Body of pancreas (tissue), 4 donors: ENCODE measurements at regions not wholly inside any gene's neighbourhood (a gene's known extent, or its start where the extent isn't known, plus 50 kb on each side); places are given as distances from the start of the nearest gene placed in this dataset.
A peak's percentile ranks its signal among the peaks of the same experiment; 100 is the strongest.

Experiments used
- ATAC-seq: fragments of 150-250 bp; one replicate; pipeline ENCODE4 v1.9.1; 2016
- DNase-seq, 4 donors: peaks; one replicate each; pipeline ENCODE4 v3.0.0-alpha.2; 2019
- H3K27ac ChIP-seq, 4 donors: fragments of 200-600 bp; sonication (generic); 1 replicate in 3 of 4; 2 replicates in 1 of 4; pipeline versions ENCODE4 v1.5.1 to v1.6.1; 2016 to 2019; ENCODE audit warnings: mild to moderate bottlenecking in 1 of 4, mixed read lengths in 1 of 4, moderate library complexity in 1 of 4
- H3K27me3 ChIP-seq, 2 donors: fragments of 200-600 bp; sonication (generic); one replicate each; pipeline ENCODE4 v1.6.0; 2016; ENCODE audit warnings: mild to moderate bottlenecking in 1 of 2
- H3K36me3 ChIP-seq, 2 donors: fragments of 200-600 bp; sonication (generic); replicated peaks in 1 of 2; 2 replicates each; pipeline ENCODE4 v1.5.1; 2016; ENCODE audit warnings: low read depth in 2 of 2; ENCODE audit not compliant: insufficient read depth in 1 of 2
- H3K4me1 ChIP-seq: fragments of 200-600 bp; sonication (generic); one replicate; pipeline ENCODE4 v1.6.0; 2016
- H3K4me3 ChIP-seq, 2 donors: fragments of 200-600 bp; sonication (generic); 1 replicate in 1 of 2; 2 replicates in 1 of 2; pipeline ENCODE4 v1.5.1; 2016 to 2019
- H3K9me3 ChIP-seq, 3 donors: fragments of 200-600 bp; sonication (generic); 1 replicate in 2 of 3; 2 replicates in 1 of 3; pipeline ENCODE4 v1.5.1; 2016
- POLR2A ChIP-seq, 3 donors: fragments of 450-650 bp; IDR thresholded peaks; one replicate each; pipeline ENCODE4 v1.6.1; 2016; ENCODE audit warnings: antibody characterized with exemption in 3 of 3, mild to moderate bottlenecking in 2 of 3
- WGBS, 2 donors: methylation state at CpG; one replicate each; pipeline ENCODE4 v1.1.5; 2017; 5-methylcytosine and 5-hydroxymethylcytosine counted together
- intact Hi-C: fragments of 100-400 bp; cut with DNase I; formaldehyde crosslinking; loops from one replicate; pipeline ENCODE4 v1.15.1; 2023
- TF ChIP-seq, protein P1 (sequence below), 7 experiments: fragments of 450-650 bp in 4 of 7; fragments of 200-600 bp in 3 of 7; sonication (generic) in 3 of 7; IDR thresholded peaks; one replicate each; pipeline ENCODE4 v1.5.1; 2016 to 2019; ENCODE audit warnings: antibody characterized with exemption in 7 of 7

GRCh38 chr1:39142401-39143060 is 62.0 kb upstream of the MACF1 start:
- H3K27ac ChIP-seq = peak overlapping the region; percentile 52 to 75 (median 56)
- intact Hi-C loops = no loop called here
- no peaks in the 10 kb centered on the region for H3K27me3 ChIP-seq
- no peaks in the 10 kb centered on the region for H3K36me3 ChIP-seq
- WGBS, 2 donors = 37 to 43% methylated on average over 3 of the region's 3 CpGs
- no peaks in the 10 kb centered on the region for H3K9me3 ChIP-seq
- peak; percentile 78 to 90 (median 85) for DNase-seq
- H3K4me1 ChIP-seq = peaks cover 22% of the 10 kb centered on the region
- peak; percentile 100 for ATAC-seq
- TF ChIP-seq, protein P1, sequence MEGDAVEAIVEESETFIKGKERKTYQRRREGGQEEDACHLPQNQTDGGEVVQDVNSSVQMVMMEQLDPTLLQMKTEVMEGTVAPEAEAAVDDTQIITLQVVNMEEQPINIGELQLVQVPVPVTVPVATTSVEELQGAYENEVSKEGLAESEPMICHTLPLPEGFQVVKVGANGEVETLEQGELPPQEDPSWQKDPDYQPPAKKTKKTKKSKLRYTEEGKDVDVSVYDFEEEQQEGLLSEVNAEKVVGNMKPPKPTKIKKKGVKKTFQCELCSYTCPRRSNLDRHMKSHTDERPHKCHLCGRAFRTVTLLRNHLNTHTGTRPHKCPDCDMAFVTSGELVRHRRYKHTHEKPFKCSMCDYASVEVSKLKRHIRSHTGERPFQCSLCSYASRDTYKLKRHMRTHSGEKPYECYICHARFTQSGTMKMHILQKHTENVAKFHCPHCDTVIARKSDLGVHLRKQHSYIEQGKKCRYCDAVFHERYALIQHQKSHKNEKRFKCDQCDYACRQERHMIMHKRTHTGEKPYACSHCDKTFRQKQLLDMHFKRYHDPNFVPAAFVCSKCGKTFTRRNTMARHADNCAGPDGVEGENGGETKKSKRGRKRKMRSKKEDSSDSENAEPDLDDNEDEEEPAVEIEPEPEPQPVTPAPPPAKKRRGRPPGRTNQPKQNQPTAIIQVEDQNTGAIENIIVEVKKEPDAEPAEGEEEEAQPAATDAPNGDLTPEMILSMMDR (IDR thresholded peaks at IDR 0.05) = peak in 1 of 7 experiments; percentile 44
- TF ChIP-seq POLR2A (IDR thresholded peaks at IDR 0.05) = no peak
- no peak overlapping the region for H3K4me3 ChIP-seq

- no peak overlapping the region for H3K4me3 ChIP-seq
- DNase-seq (no peak), ATAC-seq (no peak)
- 91% methylated on average over 3 of the region's 3 CpGs for WGBS, 2 donors
- H3K9me3 ChIP-seq = no peaks in the 10 kb centered on the region
- intact Hi-C loops = no loop called here
- no peak overlapping the region for H3K27ac ChIP-seq
- no peaks in the 10 kb centered on the region for H3K27me3 ChIP-seq
- peaks cover 28% of the 10 kb centered on the region for H3K4me1 ChIP-seq
- TF ChIP-seq POLR2A (IDR thresholded peaks at IDR 0.05) = no peak
- TF ChIP-seq, protein P1 (IDR thresholded peaks at IDR 0.05) = no peak
- no peaks in the 10 kb centered on the region for H3K36me3 ChIP-seq
Measured at GRCh38 chr1:39144924-39145323, 59.6 kb upstream of the MACF1 start.

DNA sequence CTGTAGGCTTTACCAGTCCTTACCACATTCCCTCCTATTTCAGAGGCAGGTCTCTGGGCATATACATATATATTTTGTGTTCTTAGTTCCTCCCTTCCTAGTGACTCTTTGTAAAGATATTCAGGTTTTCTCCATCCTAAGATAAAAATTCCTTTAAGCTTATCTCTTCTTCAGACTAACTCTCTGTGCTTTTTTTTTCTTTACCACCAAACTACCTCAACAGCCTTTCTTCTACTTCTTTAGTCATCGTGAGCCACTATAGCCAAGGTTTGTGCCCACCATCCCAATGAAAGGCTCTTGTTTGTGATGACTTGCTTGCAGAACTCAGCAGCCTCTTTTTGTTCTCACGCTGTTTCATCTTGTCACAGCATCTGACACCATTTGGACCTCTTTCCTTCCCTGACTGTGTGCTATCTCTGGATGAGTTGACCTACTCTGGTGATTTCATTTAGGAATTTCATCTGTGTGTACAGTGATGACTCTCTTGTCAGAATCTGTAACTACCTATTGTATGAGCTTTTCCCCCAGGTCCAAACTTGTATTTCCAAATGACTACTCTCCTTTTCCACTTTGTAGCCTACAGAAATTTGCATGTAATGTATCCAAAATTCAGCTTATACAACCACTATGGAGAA is 59.0 kb upstream of the MACF1 start:
- no peaks in the 10 kb centered on the region for H3K9me3 ChIP-seq
- ATAC-seq (no peak), DNase-seq (no peak)
- no peaks in the 10 kb centered on the region for H3K27me3 ChIP-seq
- no peaks in the 10 kb centered on the region for H3K36me3 ChIP-seq
- H3K27ac ChIP-seq = no peak overlapping the region
- TF ChIP-seq, protein P1 (IDR thresholded peaks at IDR 0.05) = no peak
- no peak for TF ChIP-seq POLR2A (IDR thresholded peaks at IDR 0.05)
- peaks cover 29% of the 10 kb centered on the region for H3K4me1 ChIP-seq
- intact Hi-C loops = no loop called here
- H3K4me3 ChIP-seq = no peak overlapping the region
- WGBS, 2 donors = 96 to 98% methylated on average over 2 of the region's 2 CpGs

DNA sequence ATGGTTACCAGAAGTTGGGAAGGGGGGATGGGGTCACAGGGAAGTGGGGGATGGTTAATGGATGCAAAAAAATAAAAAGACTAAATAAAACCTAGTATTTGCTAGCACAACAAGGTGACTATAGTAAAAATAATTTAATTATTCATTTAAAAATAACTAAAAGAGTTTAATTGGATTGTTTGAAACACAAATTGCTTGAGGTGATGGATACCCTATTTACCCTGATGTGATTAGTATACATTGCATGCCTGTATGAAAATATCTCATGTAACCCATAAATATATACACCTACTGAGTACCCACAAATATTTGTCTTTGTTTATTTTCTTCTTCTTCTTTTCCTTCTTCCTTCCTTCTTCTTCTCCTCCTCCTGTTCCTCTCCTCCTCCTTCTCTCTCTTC is 57.8 kb upstream of the MACF1 start:
- Histone ChIP-seq H3K4me3 (no peak overlapping the region), H3K27me3 (no peaks in the 10 kb centered on the region), H3K27ac (no peak overlapping the region), H3K9me3 (no peaks in the 10 kb centered on the region), H3K36me3 (no peaks in the 10 kb centered on the region), H3K4me1 (peaks cover 34% of the 10 kb centered on the region)
- no peak for ATAC-seq
- no peak for DNase-seq
- TF ChIP-seq, protein P1 (IDR thresholded peaks at IDR 0.05) = no peak
- TF ChIP-seq POLR2A (IDR thresholded peaks at IDR 0.05) = no peak
- intact Hi-C loops = no loop called here
